T-cell (primary cell): ENCODE measurements at regions not wholly inside any gene's neighbourhood (a gene's known extent, or its start where the extent isn't known, plus 50 kb on each side); places are given as distances from the start of the nearest gene placed in this dataset.
"Not testable (repeated sequence)": the region's sequence is repeated elsewhere in the genome, so short reads cannot be mapped to it uniquely, and the experiment has no call there.

Source experiments
- ATAC-seq, 4 experiments: fragments of 200-7000 bp in 3 of 4; fragments of 150-1000 bp in 1 of 4; cut with Tn5 transposase; replicated peaks in 1 of 4; 1 replicate in 3 of 4; 2 replicates in 1 of 4; pipeline ENCODE4 v1.10.0; 2021; ENCODE audit warnings: moderate library complexity in 3 of 4, mild to moderate bottlenecking in 2 of 4, moderate number of reproducible peaks in 1 of 4
- CTCF ChIA-PET, 2 donors: fragments of 300-600 bp; sonication (Branson Sonifier 250); formaldehyde crosslinking; loops; one replicate each; lab custom pipeline; 2022; ENCODE audit warnings: antibody characterized with exemption in 2 of 2; lab: Charles Lee
- POLR2A ChIA-PET, 2 donors: fragments of 300-600 bp; sonication (Branson Sonifier 250); formaldehyde crosslinking; loops; one replicate each; lab custom pipeline; 2022; ENCODE audit warnings: antibody characterized with exemption in 2 of 2; lab: Charles Lee
- DNase-seq, 35 experiments: peaks; one replicate each; pipeline versions ENCODE4 v3.0.0 to v3.0.0-alpha.2; 2013 to 2023
- H3K27ac ChIP-seq: one replicate; pipeline ENCODE4 v1.5.1; 2013; ENCODE audit warnings: low read length
- H3K27me3 ChIP-seq, 2 experiments: replicated peaks in 1 of 2; 1 replicate in 1 of 2; 2 replicates in 1 of 2; pipeline versions ENCODE4 v1.6.1 to v1.7.0; 2013; ENCODE audit warnings: low read length in 1 of 2, mixed read lengths in 1 of 2; ENCODE audit not compliant: control insufficient read depth in 2 of 2, insufficient read depth in 2 of 2; ENCODE audit errors: extremely low read depth in 1 of 2
- H3K36me3 ChIP-seq, 2 donors: 1 replicate in 1 of 2; 2 replicates in 1 of 2; pipeline versions ENCODE4 v1.6.1 to v1.7.0; 2013; ENCODE audit warnings: low read length in 1 of 2; ENCODE audit not compliant: control insufficient read depth in 2 of 2, insufficient read depth in 1 of 2; ENCODE audit errors: extremely low read depth in 1 of 2
- H3K4me1 ChIP-seq, 2 experiments: 1 replicate in 1 of 2; 2 replicates in 1 of 2; pipeline versions ENCODE4 v1.6.1 to v1.7.0; 2013; ENCODE audit warnings: low read length in 2 of 2, mixed read lengths in 1 of 2; ENCODE audit not compliant: insufficient read depth in 2 of 2, control insufficient read depth in 1 of 2; ENCODE audit errors: extremely low read depth in 1 of 2
- H3K4me3 ChIP-seq, 2 donors: 1 replicate in 1 of 2; 2 replicates in 1 of 2; pipeline versions ENCODE4 v1.5.1 to v1.7.0; 2013; ENCODE audit warnings: mild to moderate bottlenecking in 2 of 2, low read length in 1 of 2, moderate library complexity in 1 of 2; ENCODE audit not compliant: control insufficient read depth in 1 of 2; ENCODE audit errors: extremely low read depth in 1 of 2
- H3K9me3 ChIP-seq: 2 replicates; pipeline ENCODE4 v1.7.0; 2013
- H3K27ac Mint-ChIP-seq, 2 donors: one replicate each; pipeline ENCODE4 v1.8.0; 2020 to 2021; ENCODE audit warnings: mild to moderate bottlenecking in 2 of 2, mixed read lengths in 2 of 2
- H3K27me3 Mint-ChIP-seq, 2 donors: one replicate each; pipeline ENCODE4 v1.8.0; 2021 to 2022; ENCODE audit warnings: mixed read lengths in 2 of 2
- H3K36me3 Mint-ChIP-seq: one replicate; pipeline ENCODE4 v1.8.0; 2021; ENCODE audit warnings: mixed read lengths
- H3K4me1 Mint-ChIP-seq, 3 donors: one replicate each; pipeline ENCODE4 v1.8.0; 2020 to 2022; ENCODE audit warnings: mixed read lengths in 3 of 3, mild to moderate bottlenecking in 1 of 3
- H3K4me3 Mint-ChIP-seq, 3 donors: one replicate each; pipeline ENCODE4 v1.8.0; 2020 to 2022; ENCODE audit warnings: mild to moderate bottlenecking in 3 of 3, mixed read lengths in 3 of 3, moderate library complexity in 3 of 3
- H3K9me3 Mint-ChIP-seq, 3 donors: one replicate each; pipeline ENCODE4 v1.8.0; 2020 to 2022; ENCODE audit warnings: mixed read lengths in 3 of 3
- WGBS: methylation state at CpG from one replicate; pipeline ENCODE4 v1.1.5; 2013; ENCODE audit warnings: missing lambda C conversion rate; ENCODE audit not compliant: insufficient coverage; 5-methylcytosine and 5-hydroxymethylcytosine counted together

- H3K27me3 ChIP-seq, H3K36me3 Mint-ChIP-seq, H3K36me3 ChIP-seq, H3K9me3 ChIP-seq, H3K9me3 Mint-ChIP-seq, POLR2A ChIA-PET, DNase-seq, ATAC-seq, H3K27me3 Mint-ChIP-seq, H3K4me3 Mint-ChIP-seq, H3K27ac Mint-ChIP-seq, H3K27ac ChIP-seq, H3K4me1 Mint-ChIP-seq, CTCF ChIA-PET, H3K4me1 ChIP-seq, H3K4me3 ChIP-seq: not testable (repeated sequence)
- no CpG with 5 or more reads among the region's 1 CpG for WGBS
Observed at GRCh38 chr12:90533828-90534227, 421.1 kb downstream of the CCER1 start.

- Histone ChIP-seq H3K4me1 (no peaks in the 10 kb centered on the region), H3K9me3 (no peaks in the 10 kb centered on the region), H3K36me3 (no peaks in the 10 kb centered on the region), H3K27me3 (no peaks in the 10 kb centered on the region), H3K4me3 (no peak overlapping the region), H3K27ac (no peak overlapping the region)
- Mint-ChIP-seq H3K9me3 (no peaks in the 10 kb centered on the region), H3K27me3 (no peaks in the 10 kb centered on the region), H3K27ac (no peak overlapping the region), H3K4me1 (peaks cover 0 to 4% (median 2%) of the 10 kb centered on the region in 3 donors), H3K36me3 (no peaks in the 10 kb centered on the region), H3K4me3 (no peak overlapping the region)
- ChIA-PET POLR2A (no interaction called here), CTCF (no interaction called here)
- ATAC-seq (no peak), DNase-seq (no peak)
- no CpG with 5 or more reads among the region's 3 CpGs for WGBS
Observed at GRCh38 chr12:90520002-90520734, 434.8 kb downstream of the CCER1 start.

- Histone ChIP-seq H3K9me3 (no peaks in the 10 kb centered on the region), H3K36me3 (no peaks in the 10 kb centered on the region), H3K27ac (no peak overlapping the region), H3K27me3 (no peaks in the 10 kb centered on the region), H3K4me1 (no peaks in the 10 kb centered on the region), H3K4me3 (no peak overlapping the region)
- Mint-ChIP-seq H3K4me1 (peaks cover 0 to 5% (median 3%) of the 10 kb centered on the region in 3 donors), H3K27me3 (no peaks in the 10 kb centered on the region), H3K4me3 (no peak overlapping the region), H3K9me3 (no peaks in the 10 kb centered on the region), H3K27ac (no peak overlapping the region), H3K36me3 (no peaks in the 10 kb centered on the region)
- ChIA-PET POLR2A (no interaction called here), CTCF (no interaction called here)
- DNase-seq (no peak), ATAC-seq (no peak)
Observed at GRCh38 chr12:90519285-90519684, 435.7 kb downstream of the CCER1 start.

GRCh38 chr12:90515199-90516175, 439.5 kb downstream of the CCER1 start:
- no peaks in the 10 kb centered on the region for H3K9me3 Mint-ChIP-seq
- no peak overlapping the region for H3K4me3 Mint-ChIP-seq
- ChIA-PET CTCF (no interaction called here), POLR2A (interaction anchor here in 1 of 2 donors (0.5 kb wide), 1 partner anchor 687 kb away, joined by 5 read pairs; no protein-coding TSS in a partner anchor)
- Histone ChIP-seq H3K9me3 (no peaks in the 10 kb centered on the region), H3K4me3 (no peak overlapping the region), H3K27me3 (no peaks in the 10 kb centered on the region), H3K4me1 (no peaks in the 10 kb centered on the region), H3K36me3 (no peaks in the 10 kb centered on the region), H3K27ac (no peak overlapping the region)
- peaks cover 0 to 5% (median 3%) of the 10 kb centered on the region in 3 donors for H3K4me1 Mint-ChIP-seq
- ATAC-seq (no peak), DNase-seq (no peak)
- H3K36me3 Mint-ChIP-seq: no peaks in the 10 kb centered on the region
- no CpG with 5 or more reads among the region's 2 CpGs for WGBS
- no peaks in the 10 kb centered on the region for H3K27me3 Mint-ChIP-seq
- H3K27ac Mint-ChIP-seq: no peak overlapping the region

- H3K4me1 Mint-ChIP-seq: peaks cover 0 to 5% (median 3%) of the 10 kb centered on the region in 3 donors
- CTCF ChIA-PET: interaction anchor here in 1 of 2 donors (0.7 kb wide), 1 partner anchor 323 kb away, joined by 3 read pairs; no protein-coding TSS in a partner anchor
- H3K27ac Mint-ChIP-seq: no peak overlapping the region
- no peak overlapping the region for H3K4me3 ChIP-seq
- H3K27me3 ChIP-seq: no peaks in the 10 kb centered on the region
- no CpG with 5 or more reads among the region's 3 CpGs for WGBS
- H3K4me3 Mint-ChIP-seq: no peak overlapping the region
- no peaks in the 10 kb centered on the region for H3K4me1 ChIP-seq
- DNase-seq: no peak
- POLR2A ChIA-PET: no interaction called here
- H3K9me3 ChIP-seq: no peaks in the 10 kb centered on the region
- no peaks in the 10 kb centered on the region for H3K36me3 ChIP-seq
- H3K9me3 Mint-ChIP-seq: no peaks in the 10 kb centered on the region
- no peak overlapping the region for H3K27ac ChIP-seq
- ATAC-seq: no peak
- H3K27me3 Mint-ChIP-seq: no peaks in the 10 kb centered on the region
- H3K36me3 Mint-ChIP-seq: no peaks in the 10 kb centered on the region
Observed at GRCh38 chr12:90514325-90514724, 440.7 kb downstream of the CCER1 start.

GRCh38 chr12:90512518-90512917, 442.5 kb downstream of the CCER1 start:
- no peak overlapping the region for H3K4me3 ChIP-seq
- no peak for DNase-seq
- Mint-ChIP-seq H3K36me3 (no peaks in the 10 kb centered on the region), H3K9me3 (no peaks in the 10 kb centered on the region), H3K4me1 (peaks cover 0 to 5% (median 3%) of the 10 kb centered on the region in 3 donors), H3K27ac (no peak overlapping the region), H3K4me3 (no peak overlapping the region), H3K27me3 (no peaks in the 10 kb centered on the region)
- no CpG with 5 or more reads among the region's 1 CpG for WGBS
- POLR2A ChIA-PET: no interaction called here
- H3K4me1 ChIP-seq: no peaks in the 10 kb centered on the region
- no peaks in the 10 kb centered on the region for H3K9me3 ChIP-seq
- H3K27me3 ChIP-seq: no peaks in the 10 kb centered on the region
- no peak for ATAC-seq
- no peak overlapping the region for H3K27ac ChIP-seq
- CTCF ChIA-PET: no interaction called here
- H3K36me3 ChIP-seq: no peaks in the 10 kb centered on the region
